ENCODE measurements at regions not wholly inside any gene's neighbourhood (a gene's known extent, or its start where the extent isn't known, plus 50 kb on each side); places are given as distances from the start of the nearest gene placed in this dataset.

- H3K4me3 ChIP-seq (ENCODE audit: low read depth, low read length) = no peak overlapping the region
- no peak for DNase-seq (ENCODE audit: low read depth)
- TF ChIP-seq CTCF (IDR thresholded peaks at IDR 0.05; ENCODE audit: insufficient read depth, low read length) = no peak
These were observed 83.6 kb downstream of the HPGD start for GRCh38 chr4:174438711-174439110.

GRCh38 chr4:174437749-174438148, 84.5 kb downstream of the HPGD start:
- H3K4me3 ChIP-seq (ENCODE audit: low read depth, low read length) = no peak overlapping the region
- DNase-seq (ENCODE audit: low read depth) = no peak
- TF ChIP-seq CTCF (IDR thresholded peaks at IDR 0.05; ENCODE audit: insufficient read depth, low read length) = no peak

DNA sequence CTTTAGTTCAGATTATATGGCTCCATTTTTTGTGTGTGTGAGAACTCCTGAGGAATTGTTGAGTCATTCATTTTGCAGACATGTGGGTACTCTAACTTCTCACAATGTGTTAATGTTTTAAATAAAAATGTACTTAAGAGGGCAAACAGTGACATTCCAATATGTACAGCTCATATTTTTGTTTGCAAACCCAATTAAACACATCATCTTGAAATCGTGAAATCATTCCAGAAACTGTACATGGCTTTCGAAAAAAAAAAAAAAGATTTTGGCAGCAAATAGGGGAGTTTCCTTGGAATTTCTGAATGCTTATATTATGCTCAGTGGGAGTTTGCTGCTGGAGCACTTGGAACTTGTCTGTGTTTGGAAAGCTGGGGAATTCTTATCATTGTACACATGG, 85.0 kb downstream of the HPGD start:
- H3K4me3 ChIP-seq (ENCODE audit: low read depth, low read length) = no peak overlapping the region
- TF ChIP-seq CTCF (IDR thresholded peaks at IDR 0.05; ENCODE audit: insufficient read depth, low read length) = no peak
- peak; percentile 94 for DNase-seq (ENCODE audit: low read depth)

- no peak for TF ChIP-seq CTCF (IDR thresholded peaks at IDR 0.05; ENCODE audit: insufficient read depth, low read length)
- DNase-seq (ENCODE audit: low read depth) = no peak
- H3K4me3 ChIP-seq (ENCODE audit: low read depth, low read length) = no peak overlapping the region
These were observed 85.9 kb downstream of the HPGD start for GRCh38 chr4:174436377-174436776.

GRCh38 chr4:174435974-174436373, 86.3 kb downstream of the HPGD start:
- no peak for DNase-seq (ENCODE audit: low read depth)
- H3K4me3 ChIP-seq (ENCODE audit: low read depth, low read length) = no peak overlapping the region
- TF ChIP-seq CTCF (IDR thresholded peaks at IDR 0.05; ENCODE audit: insufficient read depth, low read length) = no peak

- no peak for TF ChIP-seq CTCF (IDR thresholded peaks at IDR 0.05; ENCODE audit: insufficient read depth, low read length)
- no peak overlapping the region for H3K4me3 ChIP-seq (ENCODE audit: low read depth, low read length)
- no peak for DNase-seq (ENCODE audit: low read depth)
These were observed 87.8 kb downstream of the HPGD start for GRCh38 chr4:174434455-174434854.

GRCh38 chr4:174430576-174430975, 91.7 kb downstream of the HPGD start:
- no peak for TF ChIP-seq CTCF (IDR thresholded peaks at IDR 0.05; ENCODE audit: insufficient read depth, low read length)

More at GRCh38 chr4:174430576-174430975, 91.7 kb downstream of the HPGD start:
- no peak for DNase-seq (ENCODE audit: low read depth)
- no peak overlapping the region for H3K4me3 ChIP-seq (ENCODE audit: low read depth, low read length)
